Left lung (tissue), 4 donors: ENCODE measurements at regions not wholly inside any gene's neighbourhood (a gene's known extent, or its start where the extent isn't known, plus 50 kb on each side); places are given as distances from the start of the nearest gene placed in this dataset.
A peak's percentile ranks its signal among the peaks of the same experiment; 100 is the strongest.

ENCODE experiments used
- ATAC-seq: fragments of 200-7000 bp; cut with Tn5 transposase; one replicate; pipeline ENCODE4 v1.9.1; 2020; ENCODE audit warnings: moderate library complexity
- DNase-seq, 4 donors: peaks; one replicate each; pipeline ENCODE4 v3.0.0-alpha.2; 2013 to 2020
- H3K27ac ChIP-seq, 2 donors: fragments of 200-600 bp; sonication (generic) in 1 of 2; one replicate each; pipeline versions ENCODE4 v1.5.0 to v1.8.0; 2020 to 2021
- H3K27me3 ChIP-seq, 2 donors: fragments of 200-600 bp; sonication (generic) in 1 of 2; one replicate each; pipeline versions ENCODE4 v1.5.0 to v1.8.0; 2020 to 2021
- H3K36me3 ChIP-seq, 2 donors: fragments of 200-600 bp; sonication (generic) in 1 of 2; one replicate each; pipeline versions ENCODE4 v1.5.0 to v1.8.0; 2020 to 2021
- H3K4me1 ChIP-seq, 2 donors: fragments of 200-600 bp; one replicate each; pipeline ENCODE4 v1.8.0; 2021
- H3K4me3 ChIP-seq, 2 donors: fragments of 200-600 bp; sonication (generic) in 1 of 2; one replicate each; pipeline versions ENCODE4 v1.5.0 to v1.8.0; 2020 to 2021; ENCODE audit warnings: mild to moderate bottlenecking in 1 of 2
- H3K9me3 ChIP-seq, 2 donors: fragments of 200-600 bp; sonication (generic) in 1 of 2; one replicate each; pipeline versions ENCODE4 v1.5.0 to v1.8.0; 2020 to 2021
- intact Hi-C, 2 donors: fragments of 100-400 bp; cut with DNase I; formaldehyde crosslinking; loops; one replicate each; pipeline versions ENCODE4 v1.11.2 to v1.14.2; 2022
- TF ChIP-seq, protein P1 (sequence below), 2 donors: fragments of 200-600 bp; sonication (generic) in 1 of 2; IDR thresholded peaks; one replicate each; pipeline versions ENCODE4 v1.5.0 to v1.8.0; 2021; ENCODE audit warnings: antibody characterized with exemption in 2 of 2
- donor health status: DM: no; HTN: yes; CAD: no.
- donor health status: DM: no; HTN: no; CAD: no.

DNA sequence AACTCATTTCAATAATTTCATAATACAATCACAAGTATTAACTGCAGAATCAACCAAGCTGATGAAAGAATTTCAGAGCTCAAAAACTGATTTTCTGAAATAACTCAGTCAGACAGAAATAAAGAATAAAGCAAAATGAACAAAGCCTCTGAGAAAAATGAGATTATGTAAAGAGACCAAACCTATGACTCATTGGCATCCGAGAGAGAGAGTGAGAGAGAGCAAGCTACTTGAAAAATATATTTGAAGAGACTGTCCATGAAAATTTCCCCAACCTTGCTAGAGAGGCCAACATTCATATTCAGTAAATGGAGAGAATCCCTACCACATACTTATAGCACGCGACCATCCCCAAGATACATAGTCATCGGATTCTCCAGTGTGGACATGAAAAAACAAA lies 1376.4 kb downstream of the CDH11 start:
- Histone ChIP-seq H3K27me3 (no peaks in the 10 kb centered on the region), H3K4me3 (no peak overlapping the region), H3K9me3 (no peaks in the 10 kb centered on the region), H3K36me3 (no peaks in the 10 kb centered on the region), H3K4me1 (no peaks in the 10 kb centered on the region), H3K27ac (no peak overlapping the region)
- ATAC-seq: no peak
- no peak for DNase-seq
- intact Hi-C loops: no loop called here
- TF ChIP-seq, protein P1, sequence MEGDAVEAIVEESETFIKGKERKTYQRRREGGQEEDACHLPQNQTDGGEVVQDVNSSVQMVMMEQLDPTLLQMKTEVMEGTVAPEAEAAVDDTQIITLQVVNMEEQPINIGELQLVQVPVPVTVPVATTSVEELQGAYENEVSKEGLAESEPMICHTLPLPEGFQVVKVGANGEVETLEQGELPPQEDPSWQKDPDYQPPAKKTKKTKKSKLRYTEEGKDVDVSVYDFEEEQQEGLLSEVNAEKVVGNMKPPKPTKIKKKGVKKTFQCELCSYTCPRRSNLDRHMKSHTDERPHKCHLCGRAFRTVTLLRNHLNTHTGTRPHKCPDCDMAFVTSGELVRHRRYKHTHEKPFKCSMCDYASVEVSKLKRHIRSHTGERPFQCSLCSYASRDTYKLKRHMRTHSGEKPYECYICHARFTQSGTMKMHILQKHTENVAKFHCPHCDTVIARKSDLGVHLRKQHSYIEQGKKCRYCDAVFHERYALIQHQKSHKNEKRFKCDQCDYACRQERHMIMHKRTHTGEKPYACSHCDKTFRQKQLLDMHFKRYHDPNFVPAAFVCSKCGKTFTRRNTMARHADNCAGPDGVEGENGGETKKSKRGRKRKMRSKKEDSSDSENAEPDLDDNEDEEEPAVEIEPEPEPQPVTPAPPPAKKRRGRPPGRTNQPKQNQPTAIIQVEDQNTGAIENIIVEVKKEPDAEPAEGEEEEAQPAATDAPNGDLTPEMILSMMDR (IDR thresholded peaks at IDR 0.05): no peak

DNA sequence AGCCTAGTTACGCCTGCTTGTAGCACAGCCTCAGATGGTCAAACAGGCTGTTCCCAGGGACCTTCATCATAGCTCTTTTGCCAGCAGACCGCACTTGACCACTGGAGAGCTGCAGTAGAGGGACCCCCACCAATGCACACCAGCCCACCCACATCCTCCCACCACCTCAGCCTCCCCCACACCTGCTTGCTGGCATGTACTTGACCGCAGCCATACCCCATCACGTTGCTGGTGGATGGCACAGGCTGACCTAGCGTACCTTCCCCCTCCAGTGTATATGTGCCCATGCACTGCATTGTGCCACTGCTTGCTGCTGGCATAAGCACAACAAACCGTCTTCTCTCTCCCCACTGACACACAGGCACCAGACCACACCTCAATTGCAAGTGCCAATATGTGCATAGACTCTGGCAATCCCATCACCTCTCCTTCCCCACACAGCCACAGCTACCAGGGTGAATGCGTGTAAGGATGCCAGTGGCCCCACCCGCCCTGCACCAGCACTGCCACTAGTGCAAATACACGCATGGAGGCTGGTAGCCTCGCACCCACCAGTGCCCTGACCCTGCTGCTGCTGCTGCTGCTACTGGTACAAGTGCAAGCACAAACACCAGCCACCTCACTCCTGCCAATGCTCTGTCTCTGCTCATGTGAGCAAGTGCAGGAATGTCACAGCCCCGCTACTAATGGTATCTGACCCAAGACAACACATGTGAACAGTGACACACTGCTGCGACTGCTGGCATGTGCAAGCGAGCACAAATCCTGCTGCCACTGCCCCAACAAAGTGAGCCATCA lies 1377.6 kb downstream of the CDH11 start:
- TF ChIP-seq, protein P1 (IDR thresholded peaks at IDR 0.05): no peak
- no peak overlapping the region for H3K27ac ChIP-seq
- no peak for ATAC-seq
- H3K9me3 ChIP-seq: no peaks in the 10 kb centered on the region
- H3K27me3 ChIP-seq: no peaks in the 10 kb centered on the region
- H3K4me3 ChIP-seq: no peak overlapping the region
- peak in 1 of 4 donors; percentile 60 for DNase-seq
- no peaks in the 10 kb centered on the region for H3K36me3 ChIP-seq
- intact Hi-C loops: no loop called here
- no peaks in the 10 kb centered on the region for H3K4me1 ChIP-seq

DNA sequence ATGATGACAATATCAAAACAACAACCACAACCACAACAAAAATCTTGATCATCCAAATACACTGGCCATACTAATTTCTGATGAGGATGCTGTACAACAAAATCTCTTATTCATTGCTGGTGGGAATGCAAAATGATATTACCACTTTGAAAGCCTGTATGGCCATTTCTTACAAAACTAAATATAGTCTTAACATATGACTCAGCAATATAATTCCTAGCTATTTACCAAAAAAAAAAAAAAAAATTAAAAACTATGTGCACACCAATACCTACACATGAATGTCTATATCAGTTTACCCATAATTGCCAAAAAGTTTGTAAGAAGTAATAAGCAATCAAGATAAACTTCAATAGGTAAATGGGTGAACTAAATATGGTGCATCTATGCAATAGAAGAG lies 1379.7 kb downstream of the CDH11 start:
- H3K9me3 ChIP-seq: no peaks in the 10 kb centered on the region
- no peaks in the 10 kb centered on the region for H3K36me3 ChIP-seq
- no peak overlapping the region for H3K4me3 ChIP-seq
- TF ChIP-seq, protein P1 (IDR thresholded peaks at IDR 0.05): no peak
- DNase-seq (no peak), ATAC-seq (no peak)
- no peak overlapping the region for H3K27ac ChIP-seq
- intact Hi-C loops: no loop called here
- H3K4me1 ChIP-seq: no peaks in the 10 kb centered on the region
- H3K27me3 ChIP-seq: no peaks in the 10 kb centered on the region

DNA sequence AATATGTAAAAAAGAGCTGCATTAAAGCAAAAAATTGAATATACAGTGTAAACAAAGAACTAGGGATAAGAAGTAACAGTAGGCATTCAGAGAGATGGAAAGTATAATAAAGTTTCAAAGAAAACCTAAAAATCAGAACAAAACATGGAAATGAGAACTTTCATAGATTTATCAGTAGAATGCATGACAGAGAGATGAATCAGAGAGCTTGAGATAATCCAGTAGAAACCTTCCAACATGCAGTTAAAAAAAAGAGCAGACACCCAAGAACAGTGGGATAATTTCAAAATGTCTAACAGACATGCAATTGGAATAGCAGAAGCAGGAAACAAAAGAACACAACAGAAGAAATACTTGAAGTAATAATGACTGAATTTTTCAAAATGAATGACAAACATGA lies 1384.2 kb downstream of the CDH11 start:
- TF ChIP-seq, protein P1 (IDR thresholded peaks at IDR 0.05): no peak
- ATAC-seq (no peak), DNase-seq (no peak)
- intact Hi-C loops: no loop called here
- no peaks in the 10 kb centered on the region for H3K9me3 ChIP-seq
- no peak overlapping the region for H3K27ac ChIP-seq
- no peaks in the 10 kb centered on the region for H3K4me1 ChIP-seq
- no peaks in the 10 kb centered on the region for H3K36me3 ChIP-seq
- H3K4me3 ChIP-seq: no peak overlapping the region
- H3K27me3 ChIP-seq: no peaks in the 10 kb centered on the region

DNA sequence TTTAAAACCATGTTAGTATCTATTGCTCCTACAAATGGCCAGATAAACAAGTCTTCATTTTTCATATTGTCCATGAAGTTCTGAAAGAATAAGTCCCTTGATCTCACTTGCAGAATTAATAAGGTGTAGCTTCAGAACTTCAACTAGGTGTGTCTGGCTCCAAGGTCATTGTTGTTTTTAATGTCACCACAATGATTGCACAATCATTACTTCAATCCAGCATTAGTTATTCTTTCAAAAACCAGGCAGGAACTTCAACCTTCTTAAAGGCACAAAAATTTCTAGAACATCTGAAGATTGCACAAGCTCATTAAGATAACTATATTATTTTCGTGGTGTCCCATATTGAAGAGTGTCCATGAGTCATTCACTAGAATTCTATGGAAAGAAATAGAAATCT lies 1386.4 kb downstream of the CDH11 start:
- DNase-seq (no peak), ATAC-seq (no peak)
- intact Hi-C loops: no loop called here
- Histone ChIP-seq H3K4me3 (no peak overlapping the region), H3K27ac (no peak overlapping the region), H3K4me1 (no peaks in the 10 kb centered on the region), H3K27me3 (no peaks in the 10 kb centered on the region), H3K36me3 (no peaks in the 10 kb centered on the region), H3K9me3 (no peaks in the 10 kb centered on the region)
- TF ChIP-seq, protein P1 (IDR thresholded peaks at IDR 0.05): no peak
